Epithelial cell of proximal tubule (primary cell): ENCODE measurements at regions not wholly inside any gene's neighbourhood (a gene's known extent, or its start where the extent isn't known, plus 50 kb on each side); places are given as distances from the start of the nearest gene placed in this dataset.

Experiments used
- DNase-seq: peaks from one replicate; pipeline ENCODE4 v3.0.0-alpha.2; 2011; ENCODE audit warnings: low read depth
- H3K4me3 ChIP-seq: 2 replicates; pipeline ENCODE4 v1.5.1; 2011; ENCODE audit warnings: low read depth, mild to moderate bottlenecking, low read length
- CTCF ChIP-seq: conservative IDR thresholded peaks from 2 replicates; pipeline ENCODE4 v1.5.1; 2012; ENCODE audit warnings: low read depth, mild to moderate bottlenecking, low read length

- no peak for DNase-seq
- no peak overlapping the region for H3K4me3 ChIP-seq
- TF ChIP-seq CTCF = no peak
These were observed 81.5 kb upstream of the TMCC3 start for GRCh38 chr12:94731733-94732360.

GRCh38 chr12:94730847-94731246 is 80.5 kb upstream of the TMCC3 start:
- no peak overlapping the region for H3K4me3 ChIP-seq
- no peak for TF ChIP-seq CTCF
- DNase-seq = no peak

GRCh38 chr12:94726236-94726835 is 76.0 kb upstream of the TMCC3 start:
- no peak overlapping the region for H3K4me3 ChIP-seq
- no peak for DNase-seq
- TF ChIP-seq CTCF = no peak

- peak; percentile 47 for TF ChIP-seq CTCF
- no peak overlapping the region for H3K4me3 ChIP-seq
- no peak for DNase-seq
These were observed 75.2 kb upstream of the TMCC3 start for GRCh38 chr12:94725375-94726168.

- no peak overlapping the region for H3K4me3 ChIP-seq
- no peak for TF ChIP-seq CTCF
- no peak for DNase-seq
These were observed 72.3 kb upstream of the TMCC3 start for GRCh38 chr12:94722664-94723063.

- H3K4me3 ChIP-seq = no peak overlapping the region
These were observed 70.8 kb upstream of the TMCC3 start for GRCh38 chr12:94721173-94721572.

More at GRCh38 chr12:94721173-94721572, 70.8 kb upstream of the TMCC3 start:
- no peak for DNase-seq
- TF ChIP-seq CTCF = no peak
